Ishikawa (cell line): ENCODE measurements at regions not wholly inside any gene's neighbourhood (a gene's known extent, or its start where the extent isn't known, plus 50 kb on each side); places are given as distances from the start of the nearest gene placed in this dataset.

Source experiments
- CEBPB ChIP-seq: IDR thresholded peaks from 2 replicates; pipeline ENCODE4 v1.6.1; 2012
- CREB1 ChIP-seq: IDR thresholded peaks from 2 replicates; pipeline ENCODE4 v1.6.1; 2012; ENCODE audit warnings: low read depth
- EGR1 ChIP-seq: IDR thresholded peaks from 2 replicates; pipeline ENCODE4 v1.6.1; 2012
- EP300 ChIP-seq: IDR thresholded peaks from 2 replicates; pipeline ENCODE4 v1.6.1; 2012; ENCODE audit warnings: borderline replicate concordance
- FOXM1 ChIP-seq: IDR thresholded peaks from 2 replicates; pipeline ENCODE4 v1.6.1; 2012; ENCODE audit warnings: low read depth, borderline replicate concordance
- NFIC ChIP-seq: IDR thresholded peaks from 2 replicates; pipeline ENCODE4 v1.6.1; 2012
- RAD21 ChIP-seq: IDR thresholded peaks from 2 replicates; pipeline ENCODE4 v1.6.1; 2012; ENCODE audit warnings: low read depth
- TAF1 ChIP-seq: IDR thresholded peaks from 2 replicates; pipeline ENCODE4 v1.6.1; 2012; ENCODE audit warnings: low read depth, mild to moderate bottlenecking
- TCF12 ChIP-seq: IDR thresholded peaks from 2 replicates; pipeline ENCODE4 v1.6.1; 2012; ENCODE audit warnings: low read depth
- TEAD4 ChIP-seq: IDR thresholded peaks from 2 replicates; pipeline ENCODE4 v1.6.1; 2012
- YY1 ChIP-seq: IDR thresholded peaks from 2 replicates; pipeline ENCODE4 v1.6.1; 2012; ENCODE audit warnings: low read depth
- ZBTB7A ChIP-seq: IDR thresholded peaks from 2 replicates; pipeline ENCODE4 v1.6.1; 2012; ENCODE audit warnings: low read depth
- TF ChIP-seq, protein P1 (sequence below): IDR thresholded peaks from 2 replicates; pipeline ENCODE4 v1.6.1; 2012; ENCODE audit warnings: low read depth, mild to moderate bottlenecking
- TF ChIP-seq, protein P2 (sequence below): IDR thresholded peaks from 2 replicates; pipeline ENCODE4 v1.6.1; 2012
- TF ChIP-seq, protein P3 (sequence below): IDR thresholded peaks from 2 replicates; pipeline ENCODE4 v1.6.1; 2012

DNA sequence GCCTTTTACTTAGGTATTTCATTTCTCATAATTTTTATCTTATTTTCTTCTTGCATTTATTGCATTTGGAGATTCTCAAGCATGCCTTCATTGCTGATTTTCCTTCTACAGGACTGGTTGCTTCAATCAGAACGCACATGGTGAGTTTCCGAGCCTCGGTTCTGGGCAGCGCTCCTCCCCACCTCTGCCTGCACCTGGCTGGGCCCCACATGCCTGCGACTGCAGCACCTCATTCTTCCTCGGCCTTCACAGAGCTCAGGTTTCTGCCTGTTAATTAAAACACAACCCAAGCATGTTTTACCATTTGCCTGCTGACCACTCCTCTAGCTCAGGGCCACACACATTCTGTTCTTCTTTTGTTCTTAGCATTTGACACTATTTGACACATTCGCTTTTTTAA lies 398.8 kb downstream of the GALR1 start:
- TF ChIP-seq FOXM1 (no peak), YY1 (no peak), CEBPB (no peak), CREB1 (no peak), ZBTB7A (no peak), TCF12 (no peak), TAF1 (no peak), NFIC (no peak), RAD21 (no peak), EP300 (no peak), TEAD4 (no peak), EGR1 (no peak)
- TF ChIP-seq, protein P1, sequence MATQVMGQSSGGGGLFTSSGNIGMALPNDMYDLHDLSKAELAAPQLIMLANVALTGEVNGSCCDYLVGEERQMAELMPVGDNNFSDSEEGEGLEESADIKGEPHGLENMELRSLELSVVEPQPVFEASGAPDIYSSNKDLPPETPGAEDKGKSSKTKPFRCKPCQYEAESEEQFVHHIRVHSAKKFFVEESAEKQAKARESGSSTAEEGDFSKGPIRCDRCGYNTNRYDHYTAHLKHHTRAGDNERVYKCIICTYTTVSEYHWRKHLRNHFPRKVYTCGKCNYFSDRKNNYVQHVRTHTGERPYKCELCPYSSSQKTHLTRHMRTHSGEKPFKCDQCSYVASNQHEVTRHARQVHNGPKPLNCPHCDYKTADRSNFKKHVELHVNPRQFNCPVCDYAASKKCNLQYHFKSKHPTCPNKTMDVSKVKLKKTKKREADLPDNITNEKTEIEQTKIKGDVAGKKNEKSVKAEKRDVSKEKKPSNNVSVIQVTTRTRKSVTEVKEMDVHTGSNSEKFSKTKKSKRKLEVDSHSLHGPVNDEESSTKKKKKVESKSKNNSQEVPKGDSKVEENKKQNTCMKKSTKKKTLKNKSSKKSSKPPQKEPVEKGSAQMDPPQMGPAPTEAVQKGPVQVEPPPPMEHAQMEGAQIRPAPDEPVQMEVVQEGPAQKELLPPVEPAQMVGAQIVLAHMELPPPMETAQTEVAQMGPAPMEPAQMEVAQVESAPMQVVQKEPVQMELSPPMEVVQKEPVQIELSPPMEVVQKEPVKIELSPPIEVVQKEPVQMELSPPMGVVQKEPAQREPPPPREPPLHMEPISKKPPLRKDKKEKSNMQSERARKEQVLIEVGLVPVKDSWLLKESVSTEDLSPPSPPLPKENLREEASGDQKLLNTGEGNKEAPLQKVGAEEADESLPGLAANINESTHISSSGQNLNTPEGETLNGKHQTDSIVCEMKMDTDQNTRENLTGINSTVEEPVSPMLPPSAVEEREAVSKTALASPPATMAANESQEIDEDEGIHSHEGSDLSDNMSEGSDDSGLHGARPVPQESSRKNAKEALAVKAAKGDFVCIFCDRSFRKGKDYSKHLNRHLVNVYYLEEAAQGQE: no peak
- TF ChIP-seq, protein P2, sequence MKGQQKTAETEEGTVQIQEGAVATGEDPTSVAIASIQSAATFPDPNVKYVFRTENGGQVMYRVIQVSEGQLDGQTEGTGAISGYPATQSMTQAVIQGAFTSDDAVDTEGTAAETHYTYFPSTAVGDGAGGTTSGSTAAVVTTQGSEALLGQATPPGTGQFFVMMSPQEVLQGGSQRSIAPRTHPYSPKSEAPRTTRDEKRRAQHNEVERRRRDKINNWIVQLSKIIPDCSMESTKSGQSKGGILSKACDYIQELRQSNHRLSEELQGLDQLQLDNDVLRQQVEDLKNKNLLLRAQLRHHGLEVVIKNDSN: no peak
- TF ChIP-seq, protein P3, sequence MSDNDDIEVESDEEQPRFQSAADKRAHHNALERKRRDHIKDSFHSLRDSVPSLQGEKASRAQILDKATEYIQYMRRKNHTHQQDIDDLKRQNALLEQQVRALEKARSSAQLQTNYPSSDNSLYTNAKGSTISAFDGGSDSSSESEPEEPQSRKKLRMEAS: no peak

DNA sequence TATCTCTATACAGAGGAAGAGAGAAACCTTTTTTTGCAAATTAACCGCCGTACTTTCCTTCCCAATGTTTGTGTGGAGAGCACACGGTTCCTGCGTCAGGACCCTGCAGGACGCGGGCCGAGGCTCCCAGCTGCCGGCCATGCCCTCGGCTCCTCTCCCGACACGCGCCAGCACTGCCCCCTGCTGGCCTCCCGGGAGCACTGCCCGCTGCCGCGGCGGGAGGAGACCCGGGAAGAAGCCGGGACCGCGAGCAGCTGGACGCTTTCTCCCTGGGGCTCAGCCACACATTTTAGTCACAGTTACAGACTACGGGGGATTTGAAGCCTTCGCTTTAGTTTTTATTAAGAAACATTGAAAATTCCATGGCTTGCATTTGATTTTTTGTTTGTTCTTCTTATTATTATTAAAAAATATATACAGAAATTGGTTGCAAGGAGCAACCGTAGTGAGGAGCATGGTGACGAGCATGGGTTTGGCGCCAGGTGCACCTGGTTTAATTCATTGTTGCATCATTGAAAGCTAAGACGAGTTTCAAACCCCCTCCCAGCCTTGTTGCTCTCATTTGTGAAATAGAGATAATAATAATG lies 401.2 kb downstream of the GALR1 start:
- no peak for TF ChIP-seq TAF1
- TF ChIP-seq, protein P3: no peak
- no peak for TF ChIP-seq CEBPB
- no peak for TF ChIP-seq CREB1
- no peak for TF ChIP-seq ZBTB7A
- TF ChIP-seq TEAD4: no peak
- no peak for TF ChIP-seq NFIC
- no peak for TF ChIP-seq EGR1
- TF ChIP-seq, protein P2: no peak
- TF ChIP-seq EP300: 0 out of 2 replicates have a peak, but pooled peaks have one; percentile 20
- peak; percentile 77 for TF ChIP-seq RAD21

DNA sequence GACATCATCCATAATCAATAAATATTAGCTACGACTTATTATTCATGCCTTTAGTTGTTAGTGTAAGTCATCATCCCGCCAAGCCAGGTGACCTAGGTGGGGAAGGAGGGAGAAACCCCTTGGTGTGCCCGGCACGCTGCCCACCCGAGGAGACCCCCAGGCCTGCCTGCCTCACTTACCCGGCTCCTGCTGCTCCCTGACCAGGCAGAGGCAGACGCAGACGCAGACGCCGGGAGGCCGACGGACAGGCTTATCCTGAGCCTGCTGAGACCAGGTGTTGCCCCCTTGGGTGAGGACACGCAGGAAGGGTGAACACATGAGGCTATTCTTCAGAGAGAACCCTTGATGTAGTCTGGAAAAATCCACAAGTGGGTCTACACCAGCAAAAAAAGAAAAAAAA lies 401.8 kb downstream of the GALR1 start:
- TF ChIP-seq RAD21 (no peak), EGR1 (no peak), CREB1 (no peak), TCF12 (no peak), ZBTB7A (no peak), CEBPB (no peak), TEAD4 (no peak), YY1 (no peak), TAF1 (no peak), EP300 (no peak), NFIC (no peak), FOXM1 (no peak)
- TF ChIP-seq, protein P3: no peak
- TF ChIP-seq, protein P1: no peak
- TF ChIP-seq, protein P2: no peak

DNA sequence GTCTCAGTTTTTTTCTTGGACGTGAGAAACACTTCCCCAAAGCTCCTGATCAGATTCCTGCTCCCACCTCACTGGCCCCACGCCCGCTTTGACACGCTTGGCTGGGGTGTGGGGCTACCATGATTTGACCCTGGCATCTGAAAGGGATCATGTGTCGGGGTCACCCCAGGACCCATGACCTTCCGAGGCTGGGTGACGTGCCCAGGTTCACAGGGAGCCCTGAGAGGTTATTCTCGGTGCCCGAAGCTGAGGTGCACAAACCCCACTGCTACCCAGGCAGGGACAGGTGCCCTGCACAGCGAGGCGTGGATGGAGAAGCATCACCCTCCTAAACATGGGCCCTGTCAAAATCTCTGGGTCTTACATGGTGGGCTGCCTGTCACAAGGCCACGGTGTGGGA lies 404.1 kb downstream of the GALR1 start:
- TF ChIP-seq TCF12 (no peak), EGR1 (no peak), RAD21 (no peak), YY1 (no peak), ZBTB7A (no peak), FOXM1 (no peak), TEAD4 (no peak), CREB1 (no peak), EP300 (no peak), NFIC (no peak), TAF1 (no peak)
- TF ChIP-seq, protein P2: no peak
- TF ChIP-seq, protein P3: no peak
- TF ChIP-seq, protein P1: no peak
